ENCODE measurements at regions not wholly inside any gene's neighbourhood (a gene's known extent, or its start where the extent isn't known, plus 50 kb on each side); places are given as distances from the start of the nearest gene placed in this dataset.

DNA sequence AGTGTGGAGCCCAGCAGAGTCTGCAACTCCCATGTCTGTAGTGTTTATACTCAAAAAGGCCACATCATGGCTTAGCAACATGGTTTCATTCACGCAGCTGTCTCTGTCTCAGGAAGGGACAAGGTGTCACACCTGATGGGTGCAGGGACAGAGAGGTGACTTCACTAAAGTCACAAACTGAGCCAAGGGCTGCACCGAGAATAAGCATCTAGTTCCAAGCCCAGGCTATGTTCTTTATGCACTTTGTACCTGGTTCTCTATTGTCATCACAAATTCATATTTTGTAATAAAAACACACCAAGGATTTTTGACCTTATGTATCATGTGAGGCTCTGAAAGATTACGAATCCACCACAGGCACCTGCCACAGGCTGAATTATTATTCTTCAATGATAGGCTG is 64.9 kb upstream of the STK32A start:
- no peak for DNase-seq

DNA sequence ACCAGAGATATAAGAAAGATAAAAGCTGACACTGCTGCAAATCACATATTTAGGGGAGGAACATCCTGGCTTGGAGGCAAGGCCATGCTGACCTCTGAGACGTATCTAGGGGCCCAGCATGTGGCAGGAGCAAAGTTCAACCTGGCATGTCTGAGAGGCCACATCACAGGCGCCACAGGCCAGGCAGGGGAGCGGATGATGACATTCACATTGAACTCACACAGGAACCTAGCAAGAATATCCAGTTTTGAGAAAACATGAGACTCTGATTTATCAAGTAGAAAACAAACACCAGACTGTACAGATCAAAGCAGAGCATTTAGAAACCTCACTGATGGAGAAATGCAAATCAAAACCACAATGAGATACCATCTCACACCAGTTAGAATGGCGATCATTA is 64.2 kb upstream of the STK32A start:
- no peak for DNase-seq

DNA sequence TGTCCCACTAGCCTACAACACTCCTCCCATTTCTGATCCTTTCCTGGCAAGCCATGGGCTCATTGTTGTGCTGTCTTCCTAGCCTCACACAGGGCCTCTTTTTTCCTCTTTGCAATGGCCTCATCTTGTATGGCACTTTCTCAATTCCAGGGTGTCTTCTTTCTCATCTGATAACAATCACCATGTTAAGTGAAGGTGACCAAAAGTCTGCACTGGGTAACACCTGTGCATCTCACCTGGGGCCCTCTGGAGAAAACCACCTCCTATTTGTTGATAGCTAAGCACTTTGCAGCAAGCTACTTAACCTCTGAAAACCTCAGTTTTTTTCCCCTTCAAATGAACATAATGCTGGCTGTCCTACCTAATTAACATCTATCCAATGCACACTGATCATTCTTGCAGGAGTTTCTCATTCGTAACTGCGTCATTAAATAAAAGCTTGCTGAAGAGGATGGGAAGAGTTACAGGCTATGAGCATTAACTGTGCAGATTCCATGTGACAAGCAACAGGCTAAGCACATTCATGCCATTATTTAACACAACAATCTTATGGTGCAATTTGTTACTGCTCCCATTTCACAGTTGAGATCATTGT is 60.1 kb upstream of the STK32A start:
- no peak for DNase-seq

GRCh38 chr5:147175516-147176097 is 59.2 kb upstream of the STK32A start:
- DNase-seq = no peak

DNA sequence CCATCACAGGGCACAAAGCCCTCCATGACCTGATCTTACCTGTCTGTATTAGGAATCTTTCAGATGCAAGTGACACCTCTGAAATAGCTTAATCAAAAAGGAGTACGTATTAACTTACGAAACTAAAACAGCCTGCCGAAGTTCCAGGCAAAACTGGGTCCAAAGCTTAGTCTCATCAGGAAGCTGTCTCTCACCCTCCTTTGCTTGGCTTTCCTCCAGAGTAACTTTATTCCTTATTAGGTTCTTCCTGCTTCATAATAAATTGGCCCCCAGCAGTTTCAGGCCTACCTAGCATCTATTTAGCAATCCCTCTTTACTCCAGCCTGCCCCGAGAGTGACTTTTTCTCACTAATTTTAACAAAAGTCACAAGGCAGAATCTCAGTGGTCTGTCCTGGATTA is 58.4 kb upstream of the STK32A start:
- DNase-seq = no peak

DNA sequence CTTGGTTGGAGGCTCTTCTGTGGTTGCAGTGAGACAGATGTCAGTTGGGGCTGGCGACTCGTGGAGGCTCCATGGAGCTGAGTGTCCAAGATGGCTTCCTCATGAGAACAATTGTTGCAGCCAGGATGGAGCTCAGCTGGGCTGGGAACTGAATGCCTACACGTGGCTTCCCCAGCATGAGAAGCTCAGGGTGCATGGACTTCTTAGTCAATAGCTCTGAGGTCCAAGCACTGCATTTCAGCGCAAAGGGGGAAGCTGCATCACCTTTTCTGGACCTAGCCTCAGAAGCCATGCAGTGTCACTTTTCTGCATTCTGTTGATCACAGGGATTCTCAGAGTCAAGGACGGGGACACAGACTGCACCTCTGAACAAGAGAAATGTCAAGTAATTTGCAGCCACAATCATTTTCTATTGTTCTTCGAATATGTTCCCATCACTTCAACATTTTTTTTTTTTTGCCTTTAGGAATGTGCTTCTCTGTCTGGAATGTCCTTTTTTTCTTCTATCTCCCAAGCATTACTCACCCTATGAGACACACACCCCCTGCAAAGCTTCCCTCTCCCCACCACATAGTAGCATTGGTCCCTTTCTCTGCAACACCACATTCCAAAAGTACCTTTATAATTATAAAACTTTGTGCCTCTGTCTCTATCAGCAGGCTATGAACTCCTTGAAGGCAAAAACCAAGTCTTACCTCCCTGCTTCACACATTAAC is 57.5 kb upstream of the STK32A start:
- DNase-seq = no peak

DNA sequence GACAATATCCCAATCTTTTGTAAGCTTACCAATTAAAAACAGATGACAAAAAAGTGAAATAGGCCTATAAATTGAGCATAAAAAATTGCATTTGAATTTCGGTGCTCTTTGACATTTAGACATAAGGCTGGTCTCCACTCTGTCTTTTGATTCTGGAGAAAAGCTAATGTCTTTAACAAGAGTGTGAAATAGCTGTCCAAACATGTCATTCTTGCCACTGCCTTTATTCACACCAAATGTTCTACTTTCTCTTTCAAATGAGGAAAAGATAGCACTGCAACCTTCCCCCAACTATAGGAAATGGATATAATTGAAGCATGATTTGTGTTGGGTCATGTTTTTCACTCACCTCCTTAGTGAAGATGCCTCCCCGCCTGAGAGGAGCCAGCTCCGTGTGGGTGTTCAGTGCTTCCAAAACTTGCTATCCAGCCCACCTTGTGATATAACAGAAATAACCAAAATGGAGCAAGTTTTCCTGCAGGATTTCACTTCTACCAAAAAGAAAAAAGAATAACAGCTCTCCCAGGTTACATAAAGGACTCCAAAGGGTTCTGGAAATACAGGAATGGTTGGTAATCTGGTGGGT is 55.2 kb upstream of the STK32A start:
- DNase-seq = no peak

DNA sequence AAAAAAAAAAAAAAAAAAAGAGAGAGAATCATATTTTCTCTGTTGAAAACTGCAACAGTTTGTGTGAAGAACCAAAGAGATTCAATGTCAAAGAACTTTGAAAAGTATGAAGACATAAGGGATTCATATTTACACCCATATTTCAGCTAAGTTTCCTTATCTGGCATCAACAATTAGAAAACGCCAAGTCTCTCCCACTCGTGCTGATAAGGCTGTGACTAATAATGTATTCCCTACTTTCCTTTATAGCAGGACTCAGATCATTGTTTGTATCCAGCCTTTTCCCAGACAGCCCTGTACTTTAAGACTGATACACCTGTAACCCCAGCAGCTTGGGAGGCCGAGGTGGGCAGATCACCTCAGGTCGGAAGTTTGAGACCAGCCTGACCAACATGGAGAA is 54.1 kb upstream of the STK32A start:
- DNase-seq = no peak

All from effector CD8-positive, alpha-beta T cell (primary cell).